Esophagus squamous epithelium (tissue), 5 donors: ENCODE measurements at regions not wholly inside any gene's neighbourhood (a gene's known extent, or its start where the extent isn't known, plus 50 kb on each side); places are given as distances from the start of the nearest gene placed in this dataset.

Source experiments
- DNase-seq: peaks from one replicate; lab custom pipeline; 2025; lab: John Stamatoyannopoulos, UW
- H3K27ac ChIP-seq, 4 donors: fragments of 200-600 bp; sonication (generic); one replicate each; pipeline ENCODE4 v1.5.1; 2016 to 2019; ENCODE audit warnings: mild to moderate bottlenecking in 1 of 4
- H3K27me3 ChIP-seq, 4 donors: fragments of 200-600 bp; sonication (generic); 1 replicate in 3 of 4; 2 replicates in 1 of 4; pipeline versions ENCODE4 v1.5.1 to v1.6.0; 2017 to 2021; ENCODE audit warnings: antibody characterized with exemption in 1 of 4
- H3K36me3 ChIP-seq, 3 donors: fragments of 200-600 bp; sonication (generic); one replicate each; pipeline ENCODE4 v1.5.1; 2016 to 2019
- H3K4me1 ChIP-seq, 3 donors: fragments of 200-600 bp; sonication (generic); one replicate each; pipeline ENCODE4 v1.5.1; 2017 to 2019
- H3K4me3 ChIP-seq, 4 donors: fragments of 200-600 bp; sonication (generic); 1 replicate in 3 of 4; 2 replicates in 1 of 4; pipeline ENCODE4 v1.5.1; 2016 to 2019; ENCODE audit warnings: mild to moderate bottlenecking in 2 of 4, moderate library complexity in 1 of 4
- H3K9me3 ChIP-seq, 3 donors: fragments of 200-600 bp; sonication (generic); one replicate each; pipeline ENCODE4 v1.5.1; 2016 to 2019
- CTCF ChIP-seq, 6 experiments: fragments of 450-650 bp in 4 of 6; fragments of 200-600 bp in 2 of 6; sonication (generic) in 2 of 6; IDR thresholded peaks; one replicate each; pipeline ENCODE4 v1.5.1; 2016 to 2019; ENCODE audit warnings: antibody characterized with exemption in 6 of 6, mild to moderate bottlenecking in 4 of 6, moderate library complexity in 4 of 6
- POLR2A ChIP-seq, 4 donors: fragments of 450-650 bp; IDR thresholded peaks; one replicate each; pipeline ENCODE4 v1.6.1; 2017; ENCODE audit warnings: antibody characterized with exemption in 4 of 4, mild to moderate bottlenecking in 4 of 4, moderate library complexity in 3 of 4
- WGBS, 2 donors: methylation state at CpG; one replicate each; pipeline ENCODE4 v1.1.5; 2018; 5-methylcytosine and 5-hydroxymethylcytosine counted together
- intact Hi-C: fragments of 100-400 bp; cut with DNase I; formaldehyde crosslinking; loops from one replicate; pipeline ENCODE4 v1.15.0; 2022
- donor health status: DM: yes; HTN: yes; CAD: no.

GRCh38 chr14:94953541-94954260 is 183.8 kb upstream of the GSC start:
- Histone ChIP-seq H3K4me3 (no peak overlapping the region), H3K36me3 (no peaks in the 10 kb centered on the region), H3K27me3 (peaks cover 0 to 23% (median 0%) of the 10 kb centered on the region in 4 donors), H3K9me3 (no peaks in the 10 kb centered on the region), H3K27ac (no peak overlapping the region), H3K4me1 (no peaks in the 10 kb centered on the region)
- WGBS, 2 donors, result 73 to 77% methylated on average over 11 to 12 of the region's 12 CpGs
- intact Hi-C loops, result no loop called here
- no peak for DNase-seq
- TF ChIP-seq POLR2A (IDR thresholded peaks at IDR 0.05) (no peak), CTCF (IDR thresholded peaks at IDR 0.05) (no peak)

GRCh38 chr14:94952097-94952496 is 182.2 kb upstream of the GSC start:
- no peaks in the 10 kb centered on the region for H3K36me3 ChIP-seq
- intact Hi-C loops, result no loop called here
- peaks cover 0 to 9% (median 0%) of the 10 kb centered on the region in 3 donors for H3K9me3 ChIP-seq
- H3K27ac ChIP-seq, result no peak overlapping the region
- H3K4me1 ChIP-seq, result no peaks in the 10 kb centered on the region
- 60 to 62% methylated on average over 7 of the region's 7 CpGs for WGBS, 2 donors
- no peak overlapping the region for H3K4me3 ChIP-seq
- no peak for DNase-seq
- TF ChIP-seq CTCF (IDR thresholded peaks at IDR 0.05) (no peak), POLR2A (IDR thresholded peaks at IDR 0.05) (no peak)
- peaks cover 0 to 9% (median 0%) of the 10 kb centered on the region in 4 donors for H3K27me3 ChIP-seq

DNA sequence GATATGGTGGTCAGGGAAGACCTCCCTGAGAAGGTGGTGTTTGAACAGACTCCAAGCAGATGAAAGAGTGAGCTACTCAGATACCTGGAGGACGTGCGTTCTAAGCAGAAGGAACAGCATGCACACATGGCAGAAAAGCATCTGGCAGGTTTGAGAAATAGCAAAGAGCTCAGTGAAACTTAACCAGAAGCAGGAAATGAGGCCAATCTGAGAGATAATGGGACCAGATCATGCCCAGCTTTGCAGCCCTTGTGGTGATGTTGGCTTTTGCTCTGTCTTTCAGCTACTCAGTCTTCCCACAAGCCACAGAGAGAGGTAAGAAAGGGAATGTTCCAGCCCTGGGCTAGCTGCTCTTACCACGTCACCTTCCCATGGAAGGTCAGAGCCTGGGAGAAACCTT is 176.3 kb upstream of the GSC start:
- no peaks in the 10 kb centered on the region for H3K4me1 ChIP-seq
- peaks cover 0 to 9% (median 0%) of the 10 kb centered on the region in 3 donors for H3K9me3 ChIP-seq
- no peak overlapping the region for H3K4me3 ChIP-seq
- no peak for TF ChIP-seq CTCF (IDR thresholded peaks at IDR 0.05)
- no peak for TF ChIP-seq POLR2A (IDR thresholded peaks at IDR 0.05)
- WGBS, 2 donors, result 72 to 73% methylated on average over 3 of the region's 3 CpGs
- H3K27me3 ChIP-seq, result no peaks in the 10 kb centered on the region
- intact Hi-C loops, result no loop called here
- H3K36me3 ChIP-seq, result no peaks in the 10 kb centered on the region
- H3K27ac ChIP-seq, result no peak overlapping the region
- no peak for DNase-seq

GRCh38 chr14:94945615-94946014 is 175.7 kb upstream of the GSC start:
- TF ChIP-seq POLR2A (IDR thresholded peaks at IDR 0.05) (no peak), CTCF (IDR thresholded peaks at IDR 0.05) (no peak)
- Histone ChIP-seq H3K4me1 (no peaks in the 10 kb centered on the region), H3K9me3 (peaks cover 0 to 9% (median 0%) of the 10 kb centered on the region in 3 donors), H3K27ac (no peak overlapping the region), H3K36me3 (no peaks in the 10 kb centered on the region), H3K27me3 (no peaks in the 10 kb centered on the region), H3K4me3 (no peak overlapping the region)
- intact Hi-C loops, result no loop called here
- 76 to 91% methylated on average over 2 to 8 of the region's 8 CpGs for WGBS, 2 donors
- no peak for DNase-seq

- Histone ChIP-seq H3K4me1 (no peaks in the 10 kb centered on the region), H3K27ac (no peak overlapping the region), H3K27me3 (no peaks in the 10 kb centered on the region), H3K4me3 (no peak overlapping the region), H3K36me3 (no peaks in the 10 kb centered on the region), H3K9me3 (peaks cover 0 to 9% (median 0%) of the 10 kb centered on the region in 3 donors)
- DNase-seq, result no peak
- no peak for TF ChIP-seq CTCF (IDR thresholded peaks at IDR 0.05)
- TF ChIP-seq POLR2A (IDR thresholded peaks at IDR 0.05), result no peak
- intact Hi-C loops, result no loop called here
- 75 to 81% methylated on average over 5 to 6 of the region's 7 CpGs for WGBS, 2 donors
Measured at GRCh38 chr14:94944636-94945258, 174.8 kb upstream of the GSC start.
